Kidney capillary endothelial cell (primary cell): ENCODE measurements at regions not wholly inside any gene's neighbourhood (a gene's known extent, or its start where the extent isn't known, plus 50 kb on each side); places are given as distances from the start of the nearest gene placed in this dataset.

Experiments
- DNase-seq: peaks from one replicate; pipeline ENCODE4 v3.0.0-alpha.2; 2018; ENCODE audit warnings: low spot score

DNA sequence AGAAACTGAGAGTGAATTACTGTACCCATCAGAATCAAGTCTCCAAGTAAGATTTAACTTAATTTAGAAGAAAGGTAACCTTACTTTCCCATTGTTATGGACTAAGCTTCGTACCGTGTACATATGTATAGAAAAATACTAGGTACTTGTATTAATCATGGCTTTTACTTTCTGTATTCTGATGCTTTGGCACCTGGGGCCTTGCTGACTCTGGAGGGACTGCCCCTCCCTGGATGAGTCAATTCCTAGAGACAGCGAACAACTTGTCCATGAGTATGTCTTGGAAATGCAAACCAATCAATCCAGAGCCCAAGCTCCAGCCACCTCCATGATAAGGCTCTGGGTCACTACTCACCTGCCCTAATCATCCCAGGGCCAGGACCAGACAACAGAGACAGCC is 50.0 kb upstream of the DGKG start:
- no peak for DNase-seq
